Right hindlimb (tissue), 1 donor: ENCODE measurements at regions not wholly inside any gene's neighbourhood (a gene's known extent, or its start where the extent isn't known, plus 50 kb on each side); places are given as distances from the start of the nearest gene placed in this dataset.
"Not testable (repeated sequence)": the region's sequence is repeated elsewhere in the genome, so short reads cannot be mapped to it uniquely, and the experiment has no call there.

ENCODE experiments used
- DNase-seq: peaks from one replicate; pipeline ENCODE4 v3.0.0-alpha.2; 2018

GRCh38 chr1:203401199-203401877 is 50.4 kb upstream of the FMOD start:
- no peak for DNase-seq

- no peak for DNase-seq
Measured at GRCh38 chr1:203402152-203402551, 51.2 kb upstream of the FMOD start.

GRCh38 chr1:203402629-203403337 is 51.9 kb upstream of the FMOD start:
- no peak for DNase-seq

GRCh38 chr1:203403586-203403985 is 52.7 kb upstream of the FMOD start:
- no peak for DNase-seq

GRCh38 chr1:203404546-203404945 is 53.6 kb upstream of the FMOD start:
- DNase-seq = no peak

- DNase-seq = peak; percentile 37
Measured at GRCh38 chr1:203405703-203406438, 54.9 kb upstream of the FMOD start.

GRCh38 chr1:203406446-203407045 is 55.6 kb upstream of the FMOD start:
- DNase-seq = peak; percentile 78

- DNase-seq = no peak
Measured at GRCh38 chr1:203407296-203407695, 56.4 kb upstream of the FMOD start.

- peak; percentile 81 for DNase-seq
Measured at GRCh38 chr1:203408486-203409481, 57.9 kb upstream of the FMOD start.

- DNase-seq = no peak
Measured at GRCh38 chr1:203410182-203410900, 59.4 kb upstream of the FMOD start.

- not testable (repeated sequence) for DNase-seq
Measured at GRCh38 chr1:203411431-203411830, 60.5 kb upstream of the FMOD start.

- DNase-seq = no peak
Measured at GRCh38 chr1:203419558-203419957, 56.0 kb upstream of the PRELP start.

- no peak for DNase-seq
Measured at GRCh38 chr1:203420263-203420662, 55.3 kb upstream of the PRELP start.

- DNase-seq = no peak
Measured at GRCh38 chr1:203421246-203421645, 54.4 kb upstream of the PRELP start.

GRCh38 chr1:203422116-203422515 is 53.5 kb upstream of the PRELP start:
- no peak for DNase-seq

GRCh38 chr1:203422656-203423055 is 53.0 kb upstream of the PRELP start:
- no peak for DNase-seq

- DNase-seq = no peak
Measured at GRCh38 chr1:203424285-203424684, 51.3 kb upstream of the PRELP start.

- no peak for DNase-seq
Measured at GRCh38 chr1:203424861-203425662, 50.5 kb upstream of the PRELP start.

- no peak for DNase-seq
Measured at GRCh38 chr1:203425663-203425975, 50.0 kb upstream of the PRELP start.
